ENCODE measurements at regions not wholly inside any gene's neighbourhood (a gene's known extent, or its start where the extent isn't known, plus 50 kb on each side); places are given as distances from the start of the nearest gene placed in this dataset.

- no peak for TF ChIP-seq CTCF (IDR thresholded peaks at IDR 0.05; ENCODE audit: insufficient read depth, low read length, poor library complexity, severe bottlenecking)
- TF ChIP-seq EZH2phosphoT487 (conservative IDR thresholded peaks at IDR 0.05; ENCODE audit: low read length): no peak
Measured at GRCh38 chr9:80811003-80811402, 878.3 kb downstream of the TLE1 start.
